Heart right ventricle (tissue), 16 donors: ENCODE measurements at regions not wholly inside any gene's neighbourhood (a gene's known extent, or its start where the extent isn't known, plus 50 kb on each side); places are given as distances from the start of the nearest gene placed in this dataset.

ENCODE experiments used
- ATAC-seq, 8 donors: fragments of 200-7000 bp; cut with Tn5 transposase; one replicate each; pipeline ENCODE4 v1.9.1; 2020; ENCODE audit warnings: mild to moderate bottlenecking in 8 of 8, moderate library complexity in 8 of 8, moderate number of reproducible peaks in 1 of 8
- DNase-seq, 2 donors: peaks; one replicate each; pipeline ENCODE4 v3.0.0-alpha.2; 2020
- H3K27ac ChIP-seq, 10 donors: fragments of 200-600 bp; sonication (generic) in 2 of 10; one replicate each; pipeline versions ENCODE4 v1.5.0 to v1.8.0; 2020 to 2022; ENCODE audit warnings: mild to moderate bottlenecking in 3 of 10
- H3K27me3 ChIP-seq, 7 donors: fragments of 200-600 bp; one replicate each; pipeline ENCODE4 v1.8.0; 2021 to 2022; ENCODE audit warnings: mild to moderate bottlenecking in 2 of 7
- H3K36me3 ChIP-seq, 9 donors: fragments of 200-600 bp; sonication (generic) in 1 of 9; one replicate each; pipeline versions ENCODE4 v1.5.0 to v1.8.0; 2020 to 2022; ENCODE audit warnings: mild to moderate bottlenecking in 2 of 9
- H3K4me1 ChIP-seq, 9 donors: fragments of 200-600 bp; sonication (generic) in 1 of 9; one replicate each; pipeline versions ENCODE4 v1.5.0 to v1.8.0; 2020 to 2022; ENCODE audit warnings: mild to moderate bottlenecking in 4 of 9
- H3K4me3 ChIP-seq, 10 donors: fragments of 200-600 bp; sonication (generic) in 2 of 10; one replicate each; pipeline versions ENCODE4 v1.5.0 to v1.8.0; 2020 to 2022; ENCODE audit warnings: mild to moderate bottlenecking in 7 of 10, moderate library complexity in 2 of 10
- H3K9me3 ChIP-seq, 11 donors: fragments of 200-600 bp in 10 of 11; sonication (generic) in 2 of 11; one replicate each; pipeline versions ENCODE4 v1.5.0 to v1.8.0; 2013 to 2022; ENCODE audit warnings: mild to moderate bottlenecking in 2 of 11, control low read depth in 1 of 11, moderate library complexity in 1 of 11
- WGBS, 2 donors: extraction: QIAGEN DNeasy Blood & Tissue Kit; methylation state at CpG; one replicate each; pipeline ENCODE4 v1.1.7; 2013; ENCODE audit warnings: inconsistent platforms in 1 of 2; 5-methylcytosine and 5-hydroxymethylcytosine counted together
- intact Hi-C, 10 donors: fragments of 100-400 bp; cut with DNase I; formaldehyde crosslinking; loops; one replicate each; pipeline versions ENCODE4 v1.11.1 to v1.14.2; 2022
- TF ChIP-seq, protein P1 (sequence below), 9 donors: fragments of 200-600 bp; sonication (generic) in 2 of 9; IDR thresholded peaks; one replicate each; pipeline versions ENCODE4 v1.5.0 to v1.8.0; 2021 to 2022; ENCODE audit warnings: antibody characterized with exemption in 9 of 9, mild to moderate bottlenecking in 5 of 9, moderate library complexity in 1 of 9
- donor health status: Arrhythmogenic right ventricular cardiomyopathy.
- donor health status: ischemic (EF 13 %, LVEDD 7.1; RV severe dilation, severe dysfunction).
- donor health status: healthy with polysubstance abuse.
- donor health status: DM: no; HTN: yes; CAD: no.
- donor health status: DM: no; HTN: no; CAD: no.
- donor health status: ischemic (EF 25% LVEDD 6.9; RV normal size, moderate dysfunction).
- donor health status: ischemic (EF 25% LVEDD 5.7; RV mildly dilated, moderate dysfunction).
- donor health status: healthy.
- donor health status: DM: yes; HTN: yes; CAD: no.
- donor health status: Ischemic cardiomyopathy.
- donor health status: ischemic (EF 35%, LVEDD 5.7; RV mildly dilated, moderate dysfunction).
- donor health status: nonischemic (EF 11% LVEDD 7.7; RV severe dilation, severe dysfunction).
- donor health status: DM: yes; HTN: yes; CAD: no.
- donor health status: PGD.
- donor health status: ischemic (EF 29% LVEDD 5.4; RV normal size, mild dysfunction).
- donor health status: nonischemic (EF 23%, LVEDD 6.1; RV moderate dilation, normal function).

DNA sequence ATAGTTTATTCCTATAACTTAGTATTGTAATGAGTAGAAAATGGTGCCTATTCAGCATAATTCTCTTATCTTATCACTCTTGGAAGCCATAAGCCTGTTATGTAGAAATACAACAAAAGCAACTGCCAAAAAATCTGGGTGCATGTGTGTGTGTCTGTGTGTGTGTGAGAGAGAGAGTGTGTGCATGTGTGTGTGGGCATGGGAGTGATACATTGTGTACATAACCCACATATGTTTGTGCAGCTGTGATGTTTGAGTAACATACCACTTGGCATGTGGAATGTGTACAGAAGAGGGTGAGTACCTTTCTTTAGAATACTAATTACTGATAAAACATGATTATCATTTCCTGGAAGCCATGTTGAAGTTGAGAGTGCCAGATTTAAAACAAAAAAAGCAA lies 642.3 kb upstream of the SYT4 start:
- H3K4me3 ChIP-seq = no peak overlapping the region
- H3K27me3 ChIP-seq = no peaks in the 10 kb centered on the region
- no peaks in the 10 kb centered on the region for H3K36me3 ChIP-seq
- intact Hi-C loops = no loop called here
- peaks cover 0 to 10% (median 0%) of the 10 kb centered on the region in 9 donors for H3K4me1 ChIP-seq
- no peak overlapping the region for H3K27ac ChIP-seq
- TF ChIP-seq, protein P1, sequence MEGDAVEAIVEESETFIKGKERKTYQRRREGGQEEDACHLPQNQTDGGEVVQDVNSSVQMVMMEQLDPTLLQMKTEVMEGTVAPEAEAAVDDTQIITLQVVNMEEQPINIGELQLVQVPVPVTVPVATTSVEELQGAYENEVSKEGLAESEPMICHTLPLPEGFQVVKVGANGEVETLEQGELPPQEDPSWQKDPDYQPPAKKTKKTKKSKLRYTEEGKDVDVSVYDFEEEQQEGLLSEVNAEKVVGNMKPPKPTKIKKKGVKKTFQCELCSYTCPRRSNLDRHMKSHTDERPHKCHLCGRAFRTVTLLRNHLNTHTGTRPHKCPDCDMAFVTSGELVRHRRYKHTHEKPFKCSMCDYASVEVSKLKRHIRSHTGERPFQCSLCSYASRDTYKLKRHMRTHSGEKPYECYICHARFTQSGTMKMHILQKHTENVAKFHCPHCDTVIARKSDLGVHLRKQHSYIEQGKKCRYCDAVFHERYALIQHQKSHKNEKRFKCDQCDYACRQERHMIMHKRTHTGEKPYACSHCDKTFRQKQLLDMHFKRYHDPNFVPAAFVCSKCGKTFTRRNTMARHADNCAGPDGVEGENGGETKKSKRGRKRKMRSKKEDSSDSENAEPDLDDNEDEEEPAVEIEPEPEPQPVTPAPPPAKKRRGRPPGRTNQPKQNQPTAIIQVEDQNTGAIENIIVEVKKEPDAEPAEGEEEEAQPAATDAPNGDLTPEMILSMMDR (IDR thresholded peaks at IDR 0.05) = no peak
- no peak for ATAC-seq
- no peak for DNase-seq
- H3K9me3 ChIP-seq = no peaks in the 10 kb centered on the region

- Histone ChIP-seq H3K9me3 (no peaks in the 10 kb centered on the region), H3K27ac (peak overlapping the region in 5 of 10 donors; percentile 26 to 58 (median 29)), H3K36me3 (no peaks in the 10 kb centered on the region), H3K4me1 (peaks cover 0 to 5% (median 0%) of the 10 kb centered on the region in 9 donors), H3K4me3 (no peak overlapping the region), H3K27me3 (no peaks in the 10 kb centered on the region)
- TF ChIP-seq, protein P1 (IDR thresholded peaks at IDR 0.05) = no peak
- DNase-seq (peak in 1 of 2 donors; percentile 9), ATAC-seq (peak in 7 of 8 donors; percentile 42 to 91 (median 69))
- intact Hi-C loops = no loop called here
- WGBS, 2 donors = 52 to 78% methylated on average over 3 of the region's 3 CpGs
Measured at GRCh38 chr18:43931439-43931838, 654.1 kb upstream of the SYT4 start.

GRCh38 chr18:43932140-43932539 lies 654.9 kb upstream of the SYT4 start:
- intact Hi-C loops = no loop called here

GRCh38 chr18:43933177-43933576 lies 655.9 kb upstream of the SYT4 start:
- intact Hi-C loops = no loop called here
- no peak for ATAC-seq

More at GRCh38 chr18:43932140-43932539, 654.9 kb upstream of the SYT4 start:
- Histone ChIP-seq H3K27ac (peak overlapping the region in 5 of 10 donors; percentile 22 to 58 (median 29)), H3K36me3 (no peaks in the 10 kb centered on the region), H3K9me3 (no peaks in the 10 kb centered on the region), H3K4me1 (peaks cover 0 to 5% (median 0%) of the 10 kb centered on the region in 9 donors), H3K27me3 (no peaks in the 10 kb centered on the region), H3K4me3 (no peak overlapping the region)
- DNase-seq (no peak), ATAC-seq (peak in 3 of 8 donors; percentile 28 to 69 (median 41))
- TF ChIP-seq, protein P1 (IDR thresholded peaks at IDR 0.05) = no peak

More at GRCh38 chr18:43933177-43933576, 655.9 kb upstream of the SYT4 start:
- WGBS, 2 donors = 77 to 94% methylated on average over 5 of the region's 5 CpGs
- TF ChIP-seq, protein P1 (IDR thresholded peaks at IDR 0.05) = no peak
- no peak for DNase-seq
- no peaks in the 10 kb centered on the region for H3K9me3 ChIP-seq
- no peaks in the 10 kb centered on the region for H3K27me3 ChIP-seq
- peak overlapping the region in 2 of 10 donors; percentile 32 to 44 for H3K27ac ChIP-seq
- no peaks in the 10 kb centered on the region for H3K36me3 ChIP-seq
- peaks cover 0 to 5% (median 0%) of the 10 kb centered on the region in 9 donors for H3K4me1 ChIP-seq
- no peak overlapping the region for H3K4me3 ChIP-seq
